SW 1271 (cell line): ENCODE measurements at regions not wholly inside any gene's neighbourhood (a gene's known extent, or its start where the extent isn't known, plus 50 kb on each side); places are given as distances from the start of the nearest gene placed in this dataset.

Experiments
- DNase-seq, 2 experiments: peaks; one replicate each; lab custom pipeline; 2025; lab: John Stamatoyannopoulos, UW

- DNase-seq: no peak
Measured at GRCh38 chr13:99911965-99912566, 59.5 kb downstream of the ZIC5 start.

- DNase-seq: no peak
Measured at GRCh38 chr13:99911069-99911964, 60.2 kb downstream of the ZIC5 start.

- DNase-seq: no peak
Measured at GRCh38 chr13:99909836-99910619, 61.5 kb downstream of the ZIC5 start.

- no peak for DNase-seq
Measured at GRCh38 chr13:99909097-99909835, 62.3 kb downstream of the ZIC5 start.

- DNase-seq: no peak
Measured at GRCh38 chr13:99908140-99908803, 63.3 kb downstream of the ZIC5 start.

GRCh38 chr13:99907627-99908026, 63.9 kb downstream of the ZIC5 start:
- DNase-seq: no peak

- no peak for DNase-seq
Measured at GRCh38 chr13:99907038-99907437, 64.5 kb downstream of the ZIC5 start.

- DNase-seq: no peak
Measured at GRCh38 chr13:99905814-99906213, 65.8 kb downstream of the ZIC5 start.

GRCh38 chr13:99905224-99905623, 66.3 kb downstream of the ZIC5 start:
- DNase-seq: no peak

- no peak for DNase-seq
Measured at GRCh38 chr13:99903140-99903539, 68.4 kb downstream of the ZIC5 start.

- no peak for DNase-seq
Measured at GRCh38 chr13:99902657-99903056, 68.9 kb downstream of the ZIC5 start.

GRCh38 chr13:99900960-99901359, 70.6 kb downstream of the ZIC5 start:
- DNase-seq: no peak

- no peak for DNase-seq
Measured at GRCh38 chr13:99898421-99898820, 73.1 kb downstream of the ZIC5 start.

GRCh38 chr13:99897076-99897440, 74.5 kb downstream of the ZIC5 start:
- DNase-seq: no peak

GRCh38 chr13:99896369-99897075, 75.0 kb downstream of the ZIC5 start:
- no peak for DNase-seq

GRCh38 chr13:99895444-99896368, 75.9 kb downstream of the ZIC5 start:
- DNase-seq: no peak

GRCh38 chr13:99894840-99895443, 76.6 kb downstream of the ZIC5 start:
- DNase-seq: no peak

- DNase-seq: no peak
Measured at GRCh38 chr13:99894105-99894839, 77.3 kb downstream of the ZIC5 start.

GRCh38 chr13:99893567-99893966, 78.0 kb downstream of the ZIC5 start:
- no peak for DNase-seq
